ENCODE measurements at regions not wholly inside any gene's neighbourhood (a gene's known extent, or its start where the extent isn't known, plus 50 kb on each side); places are given as distances from the start of the nearest gene placed in this dataset.

GRCh38 chr5:124628721-124629596, 117.5 kb downstream of the ZNF608 start (continued):
- TF ChIP-seq MIER1 (IDR thresholded peaks at IDR 0.05; ENCODE audit: low read depth) (no peak), ZBTB1 (CRISPR knock-in tag; IDR thresholded peaks at IDR 0.05; ENCODE audit: borderline replicate concordance, low read depth) (peak; percentile 93; the same call in 1 of the 2 replicates), YY1 (IDR thresholded peaks at IDR 0.05; ENCODE audit: borderline replicate concordance in 1 of 3, control insufficient read depth in 1 of 3, extremely low read depth in 1 of 3, insufficient read depth in 3 of 3, insufficient read length in 1 of 3, insufficient replicate concordance in 2 of 3, low read depth in 1 of 3, low read length in 2 of 3) (peak in 1 of 3 experiments; percentile 64), CHD7 (IDR thresholded peaks at IDR 0.05; ENCODE audit: low read depth, low read length) (no peak), ESRRA (IDR thresholded peaks at IDR 0.05; ENCODE audit: borderline replicate concordance, low read depth) (peak; percentile 68; the same call in 1 of the 2 replicates), GABPB1 (CRISPR knock-in tag; IDR thresholded peaks at IDR 0.05) (no peak), FOXA1 (IDR thresholded peaks at IDR 0.05; ENCODE audit: borderline replicate concordance) (no peak), HEY1 (CRISPR knock-in tag; IDR thresholded peaks at IDR 0.05; ENCODE audit: borderline replicate concordance) (no peak), HNRNPH1 (optimal IDR thresholded peaks at IDR 0.05; ENCODE audit: low read depth, low read length) (no peak), TAF9B (IDR thresholded peaks at IDR 0.05; ENCODE audit: partially characterized antibody) (peak; percentile 72), BCLAF1 (IDR thresholded peaks at IDR 0.05; ENCODE audit: borderline replicate concordance in 1 of 2, control insufficient read depth in 1 of 2, low read depth in 2 of 2, low read length in 1 of 2) (peak in 1 of 2 experiments; percentile 57; a peak in 1 of 4 replicates)

All from K562 (cell line).